GM10266 (cell line): ENCODE measurements at regions not wholly inside any gene's neighbourhood (a gene's known extent, or its start where the extent isn't known, plus 50 kb on each side); places are given as distances from the start of the nearest gene placed in this dataset.
"Not testable (repeated sequence)": the region's sequence is repeated elsewhere in the genome, so short reads cannot be mapped to it uniquely, and the experiment has no call there.

Experiments
- DNase-seq: peaks from one replicate; pipeline ENCODE4 v3.0.0; 2012; ENCODE audit errors: extremely low spot score
- CTCF ChIP-seq: IDR thresholded peaks from 2 replicates; pipeline ENCODE4 v1.5.1; 2012; ENCODE audit warnings: mild to moderate bottlenecking, low read depth; ENCODE audit not compliant: control insufficient read depth, insufficient read depth; ENCODE audit errors: missing control alignments

GRCh38 chr9:84070590-84070989 is 90.0 kb downstream of the RMI1 start:
- TF ChIP-seq CTCF = no peak
- DNase-seq = no peak

GRCh38 chr9:84072621-84073180 is 92.1 kb downstream of the RMI1 start:
- no peak for DNase-seq
- TF ChIP-seq CTCF = no peak

GRCh38 chr9:84075004-84075403 is 94.4 kb downstream of the RMI1 start:
- TF ChIP-seq CTCF = no peak
- DNase-seq = no peak

GRCh38 chr9:84076384-84076783 is 95.8 kb downstream of the RMI1 start:
- no peak for TF ChIP-seq CTCF
- no peak for DNase-seq

- DNase-seq = not testable (repeated sequence)
Measured at GRCh38 chr9:84077816-84078215, 97.2 kb downstream of the RMI1 start.

GRCh38 chr9:84079994-84080393 is 99.4 kb downstream of the RMI1 start:
- no peak for DNase-seq
- TF ChIP-seq CTCF = no peak

- DNase-seq = no peak
- TF ChIP-seq CTCF = no peak
Measured at GRCh38 chr9:84101964-84102632, 121.5 kb downstream of the RMI1 start.
